ENCODE measurements at regions not wholly inside any gene's neighbourhood (a gene's known extent, or its start where the extent isn't known, plus 50 kb on each side); places are given as distances from the start of the nearest gene placed in this dataset.

DNA sequence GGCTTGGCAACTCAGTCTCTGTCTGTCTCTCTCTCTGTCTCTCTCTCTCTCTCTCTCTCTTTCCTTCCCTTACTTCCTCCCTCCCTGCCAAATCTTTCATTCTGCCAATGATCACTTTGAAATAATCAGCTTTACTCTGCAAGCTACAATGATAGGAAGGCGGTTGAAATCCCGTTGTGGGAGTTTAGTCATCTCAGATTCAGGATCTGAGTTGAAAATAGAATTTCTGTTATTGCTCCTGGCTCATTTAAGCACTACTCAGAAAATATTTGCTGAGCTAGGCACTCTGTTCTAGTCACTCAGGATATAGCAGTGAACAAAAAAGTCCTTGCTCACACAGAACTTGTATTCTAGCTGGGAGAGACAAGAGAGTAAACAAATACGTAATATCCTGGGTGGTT lies 56.3 kb upstream of the DCTD start:
- no peak for DNase-seq (ENCODE audit: low read depth in 4 of 4, low spot score in 1 of 4)

DNA sequence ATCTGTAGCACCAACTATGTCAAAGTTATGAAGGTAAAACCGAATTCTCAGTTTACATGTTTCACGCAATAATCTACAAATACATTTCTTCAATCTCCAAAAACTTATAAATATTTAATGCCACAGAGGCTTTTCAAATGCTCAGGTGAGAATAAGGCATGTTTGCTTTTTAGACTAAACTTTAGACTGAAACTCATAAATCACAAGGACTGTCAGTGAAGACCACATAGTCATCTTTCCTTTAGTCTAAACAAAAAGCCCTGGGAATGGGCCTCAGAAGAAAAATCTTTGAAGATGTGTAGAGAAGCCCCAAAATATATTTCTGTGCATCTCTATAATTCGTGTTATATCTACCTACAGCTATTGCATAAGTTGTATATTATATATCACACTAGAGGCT lies 54.5 kb upstream of the DCTD start:
- no peak for DNase-seq (ENCODE audit: low read depth in 4 of 4, low spot score in 1 of 4)

DNA sequence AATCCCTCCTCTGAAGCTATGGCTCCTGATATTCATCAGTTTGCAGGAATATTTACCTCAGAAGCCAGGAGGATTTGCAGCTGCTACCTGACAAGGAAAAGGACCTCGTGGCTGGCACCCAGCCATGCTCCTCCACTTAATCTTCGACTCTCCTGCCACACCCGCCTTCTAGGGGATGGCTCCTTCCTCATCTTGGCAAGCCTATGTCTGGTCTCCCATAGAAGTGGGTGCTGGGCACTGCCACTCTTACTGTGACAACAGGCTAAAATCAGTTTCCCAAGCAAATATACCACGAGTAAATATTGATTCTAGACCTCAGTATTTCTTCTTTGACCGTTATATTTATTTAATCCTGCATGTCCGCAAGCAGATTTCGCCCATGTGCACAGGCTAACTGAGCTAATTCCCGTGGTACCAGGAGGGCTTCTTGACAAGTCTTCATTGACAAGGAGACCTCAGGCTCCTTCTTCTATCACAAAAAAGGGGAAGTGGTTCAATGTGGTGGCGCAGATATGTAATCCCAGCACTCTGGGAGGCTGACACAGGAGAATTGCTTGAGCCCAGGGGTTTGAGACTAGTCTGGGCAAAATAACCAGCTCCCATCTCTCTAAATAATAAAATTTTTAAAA lies 52.6 kb upstream of the DCTD start:
- DNase-seq (ENCODE audit: low read depth in 4 of 4, low spot score in 1 of 4), result no peak

DNA sequence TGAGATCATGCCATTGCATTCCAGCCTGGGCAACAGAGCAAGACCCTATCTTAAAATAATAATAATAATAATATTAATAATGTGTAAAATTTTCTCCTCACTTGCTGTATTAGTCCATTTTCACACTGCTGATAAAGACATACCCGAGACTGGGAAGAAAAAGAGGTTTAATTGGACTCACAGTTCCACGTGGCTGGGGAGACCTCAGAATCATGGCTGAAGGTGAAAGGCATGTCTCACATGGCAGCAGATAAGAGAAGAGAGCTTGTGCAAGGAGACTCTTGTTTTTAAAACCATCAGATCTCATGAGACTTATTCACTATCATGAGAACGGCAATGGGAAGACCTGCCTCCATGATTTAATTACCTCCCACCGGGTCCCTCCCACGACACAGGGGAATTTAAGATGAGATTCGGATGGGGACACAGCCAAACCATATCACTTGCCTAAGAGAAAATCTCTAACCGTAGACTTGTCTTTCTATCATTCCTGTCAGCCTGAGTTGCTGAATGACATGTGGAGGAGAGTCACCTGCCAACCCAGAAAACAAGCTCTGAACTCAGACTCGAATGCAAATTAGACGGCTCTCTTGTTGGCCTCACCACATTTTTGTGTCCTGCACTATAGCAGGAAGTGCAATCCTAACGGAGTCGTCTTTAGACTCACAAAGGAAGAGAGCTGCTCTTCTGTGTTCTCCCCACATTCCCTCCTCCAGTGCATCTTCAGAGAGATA lies 51.9 kb upstream of the DCTD start:
- DNase-seq (ENCODE audit: low read depth in 4 of 4, low spot score in 1 of 4), result no peak

DNA sequence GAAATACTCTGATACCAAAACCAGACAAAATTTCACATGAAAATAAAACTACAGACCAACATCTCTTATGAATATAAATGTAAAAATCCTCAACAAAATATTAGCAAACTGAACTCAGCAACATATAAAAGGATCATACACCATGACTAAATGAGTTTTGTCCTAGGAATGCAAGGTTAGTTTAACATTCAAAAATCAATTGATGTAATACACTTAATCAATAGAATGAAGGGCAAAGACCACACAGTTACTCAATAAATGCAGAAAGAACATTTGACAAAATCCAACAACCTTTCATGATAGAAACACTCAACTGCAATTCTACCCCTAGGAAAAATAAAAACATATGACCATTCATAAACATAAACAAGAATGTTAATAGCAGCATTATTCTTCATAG lies 50.2 kb upstream of the DCTD start:
- no peak for DNase-seq (ENCODE audit: low read depth in 4 of 4, low spot score in 1 of 4)
